ENCODE measurements at regions not wholly inside any gene's neighbourhood (a gene's known extent, or its start where the extent isn't known, plus 50 kb on each side); places are given as distances from the start of the nearest gene placed in this dataset.

GRCh38 chr9:109624896-109625295 is 126.8 kb upstream of the PTPN3 start (continued):
- TF ChIP-seq RREB1 (CRISPR knock-in tag; IDR thresholded peaks at IDR 0.05): no peak
- no peak for TF ChIP-seq DIDO1 (tag; IDR thresholded peaks at IDR 0.05; ENCODE audit: low read depth)
- TF ChIP-seq ZNF124 (CRISPR knock-in tag; IDR thresholded peaks at IDR 0.05): no peak
- TF ChIP-seq E2F3 (CRISPR knock-in tag; IDR thresholded peaks at IDR 0.05): no peak
- no peak for TF ChIP-seq LCOR (CRISPR knock-in tag; IDR thresholded peaks at IDR 0.05)
- TF ChIP-seq ZNF655 (CRISPR knock-in tag; IDR thresholded peaks at IDR 0.05): no peak
- TF ChIP-seq ZNF407 (IDR thresholded peaks at IDR 0.05; ENCODE audit: low read depth): no peak
- TF ChIP-seq NCOR1 (IDR thresholded peaks at IDR 0.05): no peak
- TF ChIP-seq RFX5 (IDR thresholded peaks at IDR 0.05; ENCODE audit: low read depth, low read length): no peak
- TF ChIP-seq ZNF830 (CRISPR knock-in tag; IDR thresholded peaks at IDR 0.05): no peak
